Keratinocyte (primary cell): ENCODE measurements at regions not wholly inside any gene's neighbourhood (a gene's known extent, or its start where the extent isn't known, plus 50 kb on each side); places are given as distances from the start of the nearest gene placed in this dataset.
A peak's percentile ranks its signal among the peaks of the same experiment; 100 is the strongest.

Source experiments
- DNase-seq: peaks from one replicate; pipeline ENCODE4 v3.0.0-alpha.2; 2011; ENCODE audit warnings: low read depth, missing footprints, low spot score
- FAIRE-seq: peaks from 2 replicates; lab custom pipeline; 2011; peaks lifted over from hg19 to GRCh38; lab: Jason Lieb, UNC
- H2AFZ ChIP-seq: 2 replicates; pipeline ENCODE4 v1.6.0; 2012; ENCODE audit warnings: low read length, control low read depth, inconsistent platforms; ENCODE audit not compliant: control insufficient read depth
- H3K27ac ChIP-seq: 2 replicates; pipeline ENCODE4 v1.5.1; 2011; ENCODE audit warnings: low read length; ENCODE audit not compliant: control insufficient read depth, insufficient read depth
- H3K27me3 ChIP-seq: 3 replicates; pipeline ENCODE4 v1.6.0; 2011; ENCODE audit warnings: low read length; ENCODE audit not compliant: control insufficient read depth, insufficient read depth; ENCODE audit errors: extremely low read depth
- H3K36me3 ChIP-seq, 2 experiments: 2 replicates in 1 of 2; 3 replicates in 1 of 2; pipeline ENCODE4 v1.5.1; 2011; ENCODE audit warnings: low read length in 2 of 2, mild to moderate bottlenecking in 1 of 2; ENCODE audit not compliant: control insufficient read depth in 2 of 2, insufficient read depth in 2 of 2; ENCODE audit errors: extremely low read depth in 1 of 2
- H3K4me1 ChIP-seq: 3 replicates; pipeline ENCODE4 v1.5.1; 2011; ENCODE audit warnings: low read length; ENCODE audit not compliant: control insufficient read depth, insufficient read depth; ENCODE audit errors: extremely low read depth
- H3K4me2 ChIP-seq: 3 replicates; pipeline ENCODE4 v1.6.0; 2011; ENCODE audit warnings: low read depth, low read length; ENCODE audit not compliant: control insufficient read depth, insufficient read depth; ENCODE audit errors: extremely low read depth
- H3K4me3 ChIP-seq, 3 experiments: fragments of 200-600 bp in 1 of 3; sonication (generic) in 1 of 3; 2 replicates in 2 of 3; 3 replicates in 1 of 3; pipeline ENCODE4 v1.5.1; 2011 to 2016; ENCODE audit warnings: low read length in 3 of 3, mild to moderate bottlenecking in 3 of 3, control low read depth in 2 of 3, inconsistent platforms in 1 of 3, low read depth in 1 of 3, mixed read lengths in 1 of 3, mixed run types in 1 of 3, moderate library complexity in 1 of 3; ENCODE audit not compliant: control insufficient read depth in 2 of 3, insufficient read depth in 2 of 3; ENCODE audit errors: extremely low read depth in 1 of 3
- H3K79me2 ChIP-seq: 2 replicates; pipeline ENCODE4 v1.6.0; 2012; ENCODE audit warnings: low read length; ENCODE audit not compliant: control insufficient read depth, insufficient read depth
- H3K9ac ChIP-seq: 3 replicates; pipeline ENCODE4 v1.6.0; 2011; ENCODE audit warnings: low read length; ENCODE audit not compliant: control insufficient read depth, insufficient read depth; ENCODE audit errors: extremely low read depth
- H3K9me1 ChIP-seq: 3 replicates; pipeline ENCODE4 v1.6.0; 2011; ENCODE audit warnings: low read length; ENCODE audit not compliant: control insufficient read depth, insufficient read depth; ENCODE audit errors: extremely low read depth
- H3K9me3 ChIP-seq: 2 replicates; pipeline ENCODE4 v1.5.1; 2012; ENCODE audit warnings: low read depth, low read length; ENCODE audit not compliant: control insufficient read depth
- H4K20me1 ChIP-seq: 3 replicates; pipeline ENCODE4 v1.6.0; 2011; ENCODE audit warnings: low read length; ENCODE audit not compliant: control insufficient read depth, insufficient read depth; ENCODE audit errors: extremely low read depth
- CTCF ChIP-seq, 3 experiments: IDR thresholded peaks in 1 of 3; conservative IDR thresholded peaks in 1 of 3; optimal IDR thresholded peaks in 1 of 3; 2 replicates in 2 of 3; 3 replicates in 1 of 3; pipeline versions ENCODE3 to v1.5.1; 2011; ENCODE audit warnings: low read length in 3 of 3, mild to moderate bottlenecking in 3 of 3, moderate library complexity in 2 of 3, control low read depth in 1 of 3, inconsistent platforms in 1 of 3; ENCODE audit not compliant: insufficient read depth in 2 of 3; ENCODE audit errors: extremely low read depth in 1 of 3
- EZH2 ChIP-seq: IDR thresholded peaks from one replicate; pipeline ENCODE4 v1.6.1; 2012; ENCODE audit warnings: inconsistent platforms, mild to moderate bottlenecking, low read length, moderate library complexity
- dilution Hi-C: fragments of 300-500 bp; cut with MboI; formaldehyde crosslinking; loops from one replicate; pipeline ENCODE4 v1.7.0; 2020; ENCODE audit warnings: low sequenced_read_pairs; ENCODE audit not compliant: extremely low pct_ligation_motif_present

GRCh38 chr18:33826151-33826550, 248.1 kb downstream of the ASXL3 start:
- no peak for DNase-seq
- no peak overlapping the region for H3K27ac ChIP-seq
- H3K4me1 ChIP-seq, result peaks cover 5% of the 10 kb centered on the region
- no peaks in the 10 kb centered on the region for H3K27me3 ChIP-seq
- H3K4me3 ChIP-seq, result no peak overlapping the region
- H3K4me2 ChIP-seq, result no peak overlapping the region
- no peak overlapping the region for H2AFZ ChIP-seq
- H3K9me1 ChIP-seq, result no peaks in the 10 kb centered on the region
- TF ChIP-seq CTCF (optimal IDR thresholded peaks at IDR 0.05 in 1 of 3, IDR thresholded peaks at IDR 0.05 in 1 of 3, conservative IDR thresholded peaks at IDR 0.05 in 1 of 3; ENCODE audit: extremely low read depth in 1 of 3, insufficient read depth in 2 of 3, low read length in 3 of 3), result no peak
- no peak for TF ChIP-seq EZH2
- no peak for FAIRE-seq
- no peaks in the 10 kb centered on the region for H4K20me1 ChIP-seq
- dilution Hi-C loops, result no loop called here
- no peaks in the 10 kb centered on the region for H3K79me2 ChIP-seq
- H3K9me3 ChIP-seq, result no peaks in the 10 kb centered on the region
- H3K9ac ChIP-seq, result no peak overlapping the region
- no peaks in the 10 kb centered on the region for H3K36me3 ChIP-seq

- H3K27ac ChIP-seq, result no peak overlapping the region
- peak; percentile 51 for FAIRE-seq
- dilution Hi-C loops, result no loop called here
- H3K36me3 ChIP-seq, result no peaks in the 10 kb centered on the region
- no peaks in the 10 kb centered on the region for H4K20me1 ChIP-seq
- H3K79me2 ChIP-seq, result no peaks in the 10 kb centered on the region
- TF ChIP-seq CTCF (optimal IDR thresholded peaks at IDR 0.05 in 1 of 3, IDR thresholded peaks at IDR 0.05 in 1 of 3, conservative IDR thresholded peaks at IDR 0.05 in 1 of 3; ENCODE audit: extremely low read depth in 1 of 3, insufficient read depth in 2 of 3, low read length in 3 of 3), result no peak
- TF ChIP-seq EZH2, result no peak
- no peak overlapping the region for H3K4me3 ChIP-seq
- peaks cover 13% of the 10 kb centered on the region for H3K4me1 ChIP-seq
- H3K9me3 ChIP-seq, result no peaks in the 10 kb centered on the region
- H3K9me1 ChIP-seq, result no peaks in the 10 kb centered on the region
- no peaks in the 10 kb centered on the region for H3K27me3 ChIP-seq
- no peak overlapping the region for H2AFZ ChIP-seq
- peak; percentile 7 for DNase-seq
- no peak overlapping the region for H3K9ac ChIP-seq
- H3K4me2 ChIP-seq, result no peak overlapping the region
Observed at GRCh38 chr18:33821503-33821902, 243.5 kb downstream of the ASXL3 start.
